SKM-1 treated with dmso at 0.1 percent for 144 hours (cell line): ENCODE measurements at regions not wholly inside any gene's neighbourhood (a gene's known extent, or its start where the extent isn't known, plus 50 kb on each side); places are given as distances from the start of the nearest gene placed in this dataset.

ENCODE experiments used
- DNase-seq: peaks from one replicate; lab custom pipeline; 2025; ENCODE audit not compliant: unreplicated experiment; lab: John Stamatoyannopoulos, UW

DNA sequence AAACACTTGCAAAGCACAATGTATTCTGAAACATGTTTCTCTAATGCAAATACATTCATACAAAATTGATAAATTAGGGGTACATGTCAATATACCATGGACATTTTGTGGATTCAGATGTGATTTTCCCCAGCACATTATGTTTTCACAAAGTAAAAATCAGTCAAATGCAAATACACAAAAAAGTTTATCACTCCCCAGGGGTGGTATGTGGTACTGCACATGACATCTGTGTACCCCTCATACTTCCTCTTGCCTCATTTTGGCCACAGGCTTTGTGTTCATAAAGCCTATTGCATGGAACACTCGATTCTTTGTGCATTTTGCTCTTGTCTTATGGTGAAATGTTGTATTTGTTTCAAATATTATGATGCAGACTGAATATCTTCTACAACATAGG, 116.8 kb upstream of the PDE4D start:
- no peak for DNase-seq

DNA sequence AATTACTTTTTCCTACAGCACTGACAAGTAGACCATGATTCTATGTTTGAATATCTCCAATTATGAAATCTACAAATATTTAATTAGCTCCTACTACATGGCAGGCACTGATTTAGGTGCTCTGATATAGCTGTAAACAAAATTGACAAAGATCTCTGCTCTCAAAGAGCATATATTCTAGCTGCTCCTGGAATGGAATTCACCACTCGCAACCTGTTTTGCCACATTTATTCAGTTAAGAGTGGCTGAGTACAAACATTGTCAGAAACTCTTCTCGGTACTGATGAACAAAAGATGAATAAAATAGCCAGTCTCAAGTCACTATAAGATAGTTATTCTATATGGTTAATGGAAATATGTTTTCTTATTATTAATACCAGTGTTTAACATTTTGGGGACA, 114.2 kb upstream of the PDE4D start:
- DNase-seq = no peak

DNA sequence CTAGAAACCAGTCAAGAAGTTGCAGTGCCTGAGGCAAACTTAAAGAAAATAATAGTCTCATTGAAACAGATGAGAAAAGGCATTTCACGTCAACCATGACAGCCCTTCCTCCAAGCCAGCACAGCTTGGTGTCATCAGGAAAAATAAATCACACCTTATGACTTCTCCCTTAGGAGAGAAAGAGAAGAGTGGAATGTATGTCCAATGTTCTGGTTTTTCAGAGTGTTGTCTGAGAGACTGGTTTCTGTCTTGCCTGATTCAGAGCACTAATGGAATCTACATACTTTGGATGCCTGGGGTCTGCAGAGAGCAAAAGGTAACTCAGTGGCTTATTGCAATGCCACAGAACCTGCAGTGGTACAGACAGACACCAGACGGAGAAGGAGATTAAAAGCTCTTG, 105.5 kb upstream of the PDE4D start:
- no peak for DNase-seq

DNA sequence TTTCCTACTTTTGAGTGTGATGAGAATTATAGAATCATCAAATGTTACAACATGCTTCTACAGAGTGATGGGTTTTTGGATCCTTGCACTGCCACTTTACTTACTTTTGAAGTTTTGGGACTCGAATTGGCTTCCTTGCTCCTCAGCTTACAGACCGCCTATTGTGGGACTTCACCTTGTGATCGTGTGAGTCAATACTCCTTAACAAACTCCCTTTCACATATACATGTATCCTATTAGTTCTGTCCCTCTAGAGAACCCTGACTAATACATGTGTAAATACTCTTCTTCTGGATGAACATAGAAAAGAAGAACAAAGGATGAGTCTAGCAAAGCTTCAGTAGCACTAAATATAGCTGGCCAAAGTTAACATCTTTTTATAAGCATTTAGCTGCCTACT, 98.7 kb upstream of the PDE4D start:
- no peak for DNase-seq

DNA sequence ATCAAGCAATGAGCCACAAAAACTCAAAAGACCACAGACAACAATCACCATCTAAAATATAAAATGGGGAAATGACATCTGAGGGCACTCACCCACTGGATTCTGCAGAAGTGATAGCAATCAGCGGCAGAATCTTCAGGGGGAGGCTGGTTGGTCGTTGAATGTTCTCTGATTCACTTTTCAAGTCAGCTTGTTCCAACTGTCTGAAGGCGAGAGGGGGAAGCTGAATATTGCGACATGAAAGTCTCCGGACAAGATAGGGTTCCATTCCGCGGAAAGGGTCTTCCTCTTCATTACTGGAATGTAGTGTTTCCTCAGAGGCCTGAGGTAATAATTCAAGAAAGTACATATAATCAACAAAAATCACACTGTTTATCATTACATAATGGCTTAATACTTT, 94.9 kb upstream of the PDE4D start:
- peak; percentile 36 for DNase-seq

DNA sequence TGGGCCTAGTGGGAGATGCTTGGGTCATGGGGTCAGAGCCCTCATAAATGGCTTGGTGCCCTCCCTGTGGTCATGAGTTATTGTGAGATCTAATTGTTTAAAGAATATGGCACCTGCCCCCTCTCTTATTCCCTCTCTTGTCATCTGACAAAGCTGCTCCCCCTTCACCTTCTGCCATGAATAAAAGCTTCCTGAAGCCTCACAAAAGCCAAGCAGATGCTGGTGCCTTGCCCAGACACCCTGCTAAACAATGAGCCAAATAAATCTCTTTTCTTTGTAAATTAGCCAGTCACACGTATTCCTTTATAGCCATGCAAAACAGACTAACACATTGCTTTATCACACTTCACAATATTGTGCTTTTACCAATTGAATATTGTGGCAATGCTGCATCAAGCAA, 82.8 kb upstream of the PDE4D start:
- no peak for DNase-seq

DNA sequence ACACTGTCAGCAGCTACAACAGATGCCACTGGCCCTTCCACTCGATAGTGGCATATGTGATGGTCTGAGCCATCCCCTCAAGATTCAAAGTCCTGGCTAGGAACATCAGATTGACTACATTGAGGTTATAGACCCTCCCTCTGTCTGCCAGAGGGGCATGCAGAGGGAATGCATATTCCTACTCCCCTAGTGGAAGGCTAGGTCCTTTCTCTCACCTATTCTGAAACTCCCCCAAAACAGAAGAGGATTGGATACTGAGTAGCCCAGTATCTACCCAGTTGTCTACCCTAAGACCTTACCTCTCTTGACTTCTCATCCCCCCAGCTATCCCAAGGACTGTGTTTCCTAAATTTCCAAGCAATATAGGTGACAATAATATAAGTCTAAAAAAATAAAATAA, 78.5 kb upstream of the PDE4D start:
- DNase-seq = no peak

DNA sequence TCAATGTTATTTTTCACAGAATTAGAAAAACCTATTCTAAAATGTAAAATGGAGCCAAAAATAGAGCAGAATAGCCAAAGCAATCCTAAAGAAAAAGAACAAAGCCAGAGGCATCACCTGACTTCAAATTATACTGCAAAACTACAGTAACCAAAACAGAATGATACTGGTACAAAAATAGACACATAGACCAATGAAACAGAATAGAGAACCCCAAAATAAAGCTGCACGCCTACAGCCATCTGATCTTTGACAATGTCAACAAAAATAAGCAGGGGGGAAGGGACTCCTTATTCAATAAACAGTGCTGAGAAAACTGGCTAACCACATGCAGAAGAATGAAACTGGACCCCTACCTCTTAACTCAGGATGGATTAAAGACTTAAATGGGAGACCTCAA, 65.8 kb upstream of the PDE4D start:
- no peak for DNase-seq

DNA sequence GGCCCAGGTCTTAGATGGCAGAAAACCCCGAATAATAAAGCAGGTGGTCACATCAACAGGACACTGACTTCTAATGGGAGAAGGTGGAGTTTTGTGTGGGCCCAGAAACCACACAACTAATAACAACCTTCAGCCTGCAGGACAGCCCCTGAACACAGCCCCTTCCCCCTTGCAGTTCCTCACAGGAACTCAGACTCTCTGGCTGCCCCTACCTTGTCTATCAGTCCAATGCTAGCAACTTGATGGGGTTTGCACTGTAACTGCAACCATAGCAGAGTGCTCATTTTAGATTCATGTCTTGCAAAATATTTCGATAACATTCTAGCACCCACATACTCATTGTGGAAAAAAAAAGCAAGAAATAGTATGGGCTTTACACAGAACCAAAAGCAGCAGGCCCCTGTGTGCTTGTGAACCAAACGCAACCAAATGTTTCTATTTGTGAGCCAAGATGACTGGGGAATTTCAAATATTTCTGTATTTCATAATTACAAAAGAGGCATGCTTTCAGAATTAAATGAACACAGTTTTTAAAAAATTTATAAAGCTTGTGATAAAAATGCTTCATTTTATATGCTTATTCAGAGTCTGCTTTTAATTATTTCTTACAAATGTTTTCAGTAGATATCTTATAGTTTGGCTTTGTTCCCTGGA, 62.7 kb upstream of the PDE4D start:
- no peak for DNase-seq

DNA sequence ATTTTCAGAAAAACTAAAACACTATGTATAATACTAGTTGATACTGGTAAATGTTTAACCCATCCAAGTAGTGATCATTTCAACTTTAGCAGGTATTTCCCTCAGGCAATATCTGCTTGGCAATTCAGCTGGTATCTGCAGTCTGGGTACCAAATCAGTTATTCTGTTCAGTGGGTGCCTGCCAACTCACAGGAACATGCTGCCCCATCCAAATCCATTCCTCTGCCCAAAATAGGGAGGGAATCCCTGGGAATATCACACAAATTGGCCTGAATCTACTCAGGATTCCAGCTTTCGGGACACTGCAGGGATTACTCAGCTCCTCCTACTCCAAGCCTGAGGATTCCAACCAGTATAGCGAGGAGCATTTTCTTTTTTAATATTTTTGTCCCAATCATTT, 61.7 kb upstream of the PDE4D start:
- no peak for DNase-seq

DNA sequence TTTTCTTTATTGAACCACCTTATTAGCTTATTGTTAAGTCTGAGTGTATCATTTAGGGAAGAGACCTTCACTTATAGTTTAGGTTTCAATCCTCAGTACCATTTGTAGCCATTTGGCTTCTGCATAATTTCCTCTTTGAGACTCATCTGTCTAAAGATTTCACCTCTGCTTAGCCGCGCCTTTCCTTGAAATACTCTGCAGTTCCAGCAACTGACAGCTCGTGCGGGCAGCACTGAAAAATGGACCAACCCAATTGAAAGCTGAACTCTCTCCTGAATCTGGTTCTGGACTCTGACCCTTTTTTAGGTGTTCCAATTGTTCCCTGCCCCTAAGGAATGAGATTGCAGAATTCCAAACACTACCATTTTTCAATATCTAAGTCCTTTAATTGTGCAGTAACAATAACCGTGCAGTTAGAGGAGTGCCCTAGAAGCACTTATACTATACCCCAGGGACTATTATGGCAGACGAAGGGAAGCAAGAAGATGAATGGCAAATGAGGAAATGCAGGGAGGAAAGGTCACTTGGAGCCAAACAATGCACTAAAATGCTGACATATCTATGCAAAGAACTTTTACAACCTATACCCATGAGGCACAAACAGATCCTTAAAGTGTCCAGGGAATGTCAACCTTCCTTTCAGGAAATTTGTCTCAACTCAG, 50.1 kb upstream of the PDE4D start:
- no peak for DNase-seq
